ENCODE measurements at regions not wholly inside any gene's neighbourhood (a gene's known extent, or its start where the extent isn't known, plus 50 kb on each side); places are given as distances from the start of the nearest gene placed in this dataset.

DNA sequence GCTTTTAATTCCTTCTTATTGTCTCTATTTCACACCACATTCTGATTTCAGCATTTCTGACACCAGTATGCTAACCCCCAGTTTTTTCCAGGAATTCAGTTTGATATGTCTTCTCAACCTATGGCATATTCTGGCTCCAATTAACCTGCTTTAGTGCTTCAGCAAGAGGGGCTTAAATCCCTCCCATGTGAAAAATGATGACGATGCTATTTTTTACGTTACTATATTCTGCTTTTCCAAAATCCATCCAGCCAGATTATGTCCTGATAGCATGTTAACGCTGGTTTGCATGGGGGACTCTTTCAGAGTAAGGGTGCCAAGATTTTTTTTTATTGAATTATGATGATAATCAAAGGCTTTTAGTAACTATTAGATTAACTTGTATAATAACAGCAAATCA lies 163.3 kb upstream of the ADAMTS5 start:
- no peak for DNase-seq

- no peak for DNase-seq
Measured at GRCh38 chr21:27129694-27130093, 162.8 kb upstream of the ADAMTS5 start.

DNA sequence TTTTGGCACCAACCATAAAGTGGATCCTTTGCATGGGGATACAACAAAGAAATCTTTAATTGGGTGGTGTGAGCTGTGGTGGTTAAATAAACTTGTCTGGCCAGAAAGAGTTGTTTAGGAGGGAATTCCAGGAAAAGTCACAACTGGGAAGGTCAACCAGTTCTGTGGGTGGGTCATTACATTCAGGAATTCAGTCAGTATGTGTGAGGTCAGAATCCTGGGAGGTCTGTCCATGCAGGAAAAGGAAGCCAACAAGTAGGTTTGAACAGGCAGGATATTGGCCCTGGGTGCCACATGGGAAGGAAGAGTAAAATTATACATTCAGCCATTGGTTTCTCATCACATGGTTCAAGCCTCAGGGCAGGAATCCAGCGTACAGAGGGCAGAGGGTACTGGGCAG lies 162.3 kb upstream of the ADAMTS5 start:
- DNase-seq: no peak

- DNase-seq: no peak
Measured at GRCh38 chr21:27126140-27126539, 159.3 kb upstream of the ADAMTS5 start.

GRCh38 chr21:27122686-27123085 lies 155.8 kb upstream of the ADAMTS5 start:
- DNase-seq: no peak

DNA sequence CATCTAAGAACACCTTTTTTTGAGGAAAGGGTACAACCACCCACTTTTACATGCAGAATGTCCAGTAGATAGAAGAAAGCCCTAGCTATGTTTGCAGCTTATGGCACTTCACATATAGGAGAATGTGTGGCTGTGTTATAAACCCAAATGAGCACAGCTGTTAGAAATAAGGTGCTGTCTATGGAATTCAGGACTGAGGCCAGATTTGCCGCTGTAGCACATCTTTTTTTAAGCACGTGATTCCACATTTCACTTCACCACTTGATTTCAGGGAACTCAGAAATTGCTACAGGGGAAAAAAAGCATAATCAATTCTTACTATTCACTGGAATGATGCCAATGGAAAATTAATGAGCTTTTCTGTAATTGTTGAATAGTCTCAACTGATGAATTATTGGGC lies 147.2 kb upstream of the ADAMTS5 start:
- DNase-seq: no peak

- no peak for DNase-seq
Measured at GRCh38 chr21:27112186-27112585, 145.3 kb upstream of the ADAMTS5 start.

GRCh38 chr21:27110956-27111355 lies 144.1 kb upstream of the ADAMTS5 start:
- no peak for DNase-seq

DNA sequence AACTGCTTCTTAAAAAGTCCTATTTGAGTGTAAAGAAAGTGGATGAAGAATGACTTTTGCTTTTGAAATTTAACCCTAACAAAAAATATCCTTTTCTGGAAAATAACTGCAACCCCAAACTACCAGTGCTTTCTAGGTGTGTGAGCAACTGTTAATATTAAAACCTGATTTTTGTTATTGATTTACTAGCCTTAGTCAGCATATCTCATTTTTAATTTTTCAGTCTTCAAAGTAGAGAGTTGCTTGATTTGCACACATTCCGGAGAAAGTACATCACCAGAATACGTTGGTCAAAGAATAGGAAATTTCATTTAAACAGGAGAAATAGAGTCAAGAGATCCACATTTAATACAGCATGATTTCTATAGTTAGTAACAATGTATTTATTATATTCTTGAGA lies 141.8 kb upstream of the ADAMTS5 start:
- DNase-seq: no peak

GRCh38 chr21:27108228-27108627 lies 141.3 kb upstream of the ADAMTS5 start:
- DNase-seq: no peak

DNA sequence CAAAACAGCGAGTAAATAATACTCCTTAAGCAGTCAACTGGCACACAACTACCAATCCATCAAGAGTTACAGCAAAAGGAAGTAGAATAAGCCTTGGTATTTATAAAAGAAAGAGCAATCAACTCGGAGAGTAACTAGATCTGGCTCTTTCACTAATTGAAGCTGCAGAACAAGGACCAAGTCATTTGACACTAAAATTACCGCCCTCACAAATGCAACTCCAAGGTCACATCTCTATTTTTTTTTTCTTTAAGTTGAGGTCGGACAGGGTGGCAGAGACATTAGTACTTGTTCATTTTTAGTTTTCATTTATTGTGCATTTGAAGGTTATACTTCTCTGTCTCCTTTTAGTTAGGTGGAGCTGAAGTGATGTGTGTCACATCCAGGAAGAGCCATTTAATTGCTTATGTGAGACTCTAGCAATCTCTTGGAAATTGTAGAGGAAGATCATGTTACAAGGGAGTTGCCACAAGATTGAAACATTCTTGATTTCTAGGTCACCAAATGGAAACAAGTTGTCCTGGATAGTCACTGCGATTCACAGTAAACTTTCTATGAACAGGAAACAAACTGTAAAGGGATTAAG lies 138.1 kb upstream of the ADAMTS5 start:
- no peak for DNase-seq

DNA sequence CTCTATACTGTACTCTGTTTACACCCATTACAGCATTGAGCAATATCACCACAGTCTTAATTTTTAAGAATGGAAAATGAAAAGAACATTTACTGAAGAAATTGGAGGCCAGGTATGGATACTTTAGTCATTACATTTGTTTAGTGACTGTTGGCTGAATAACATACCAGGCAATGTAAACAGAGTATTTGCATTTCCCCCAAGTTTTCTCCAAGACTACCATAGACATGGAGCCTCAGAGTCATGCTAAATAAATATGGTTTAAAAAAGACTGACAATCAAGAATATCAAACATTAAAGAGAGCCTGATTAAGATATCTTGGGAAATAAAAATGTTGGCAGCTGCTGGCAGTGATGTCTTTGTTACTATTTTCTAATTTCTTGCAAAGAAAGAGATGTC lies 136.9 kb upstream of the ADAMTS5 start:
- no peak for DNase-seq

- no peak for DNase-seq
Measured at GRCh38 chr21:27101523-27101922, 134.6 kb upstream of the ADAMTS5 start.

DNA sequence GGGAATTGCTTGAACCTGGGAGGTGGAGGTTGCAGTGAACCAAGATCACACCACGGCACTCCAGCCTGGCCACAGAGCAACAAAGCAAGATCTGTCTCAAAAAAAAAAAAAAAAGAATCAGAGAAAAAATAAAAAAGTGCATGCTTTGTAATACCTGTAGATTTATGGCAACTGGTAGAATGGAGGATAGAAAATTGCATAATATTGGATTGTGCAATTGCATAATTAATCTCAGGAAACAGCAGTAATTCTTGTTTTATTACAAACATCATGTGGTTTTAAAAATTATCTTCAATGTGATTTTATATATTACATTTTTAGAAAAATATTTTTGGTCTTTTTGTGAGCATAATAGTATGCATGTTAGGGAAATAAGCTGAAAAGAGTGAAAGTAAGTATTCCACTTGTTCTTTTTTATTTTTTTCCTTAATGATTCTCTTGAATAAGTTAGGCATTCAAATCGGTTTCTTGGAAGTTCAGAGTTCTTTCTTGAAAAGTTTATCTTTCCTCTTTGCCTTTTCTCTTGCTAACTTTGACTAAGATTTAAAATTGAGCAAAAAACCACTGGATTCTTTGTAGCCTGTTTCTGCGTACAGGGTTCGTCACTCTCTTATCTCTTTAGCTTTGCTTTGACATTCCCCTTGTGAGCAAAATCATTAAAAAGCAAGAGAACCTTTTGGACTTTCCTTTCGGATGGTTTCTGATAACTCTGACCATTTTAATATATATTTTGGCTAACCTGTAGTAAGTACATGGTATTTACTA lies 127.5 kb upstream of the ADAMTS5 start:
- DNase-seq: no peak

- DNase-seq: no peak
Measured at GRCh38 chr21:27086630-27087029, 119.7 kb upstream of the ADAMTS5 start.

DNA sequence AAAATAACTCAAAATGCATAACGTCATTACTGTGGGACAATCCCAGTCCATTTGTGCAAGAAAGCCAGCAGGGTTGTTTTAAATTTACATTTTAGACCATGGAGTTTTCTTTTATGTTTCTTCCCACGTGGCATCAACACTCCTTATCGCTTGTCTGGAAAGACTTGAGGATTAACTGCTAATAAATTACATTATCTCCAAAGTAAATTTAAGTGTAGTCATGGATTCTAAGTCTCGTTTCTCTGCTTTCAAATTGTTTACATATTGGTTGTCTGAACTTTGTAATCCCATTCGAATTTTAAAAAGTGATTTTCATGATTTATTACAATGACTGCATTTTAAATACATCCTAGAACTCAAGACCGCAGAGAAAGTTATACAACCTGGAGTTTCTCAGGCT lies 119.3 kb upstream of the ADAMTS5 start:
- no peak for DNase-seq

- DNase-seq: no peak
Measured at GRCh38 chr21:27085387-27085786, 118.5 kb upstream of the ADAMTS5 start.

DNA sequence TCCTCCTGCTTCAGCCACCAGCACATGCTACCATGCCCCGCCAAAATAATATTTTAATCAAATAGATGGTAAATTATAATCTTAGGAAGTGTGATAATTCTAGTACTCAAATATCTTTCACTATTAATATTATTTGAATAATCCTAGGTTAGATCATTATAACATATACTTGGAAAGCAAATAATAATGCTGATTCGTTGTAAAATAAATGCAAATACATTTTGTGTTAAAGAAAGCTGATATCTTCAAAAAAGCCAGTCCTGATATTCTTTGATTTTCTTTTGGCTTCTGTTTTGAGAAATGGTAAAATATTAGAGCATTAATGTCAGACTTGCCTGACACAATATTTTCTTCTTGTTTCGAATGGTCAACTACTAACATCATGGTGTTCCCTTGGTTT lies 116.3 kb upstream of the ADAMTS5 start:
- no peak for DNase-seq

DNA sequence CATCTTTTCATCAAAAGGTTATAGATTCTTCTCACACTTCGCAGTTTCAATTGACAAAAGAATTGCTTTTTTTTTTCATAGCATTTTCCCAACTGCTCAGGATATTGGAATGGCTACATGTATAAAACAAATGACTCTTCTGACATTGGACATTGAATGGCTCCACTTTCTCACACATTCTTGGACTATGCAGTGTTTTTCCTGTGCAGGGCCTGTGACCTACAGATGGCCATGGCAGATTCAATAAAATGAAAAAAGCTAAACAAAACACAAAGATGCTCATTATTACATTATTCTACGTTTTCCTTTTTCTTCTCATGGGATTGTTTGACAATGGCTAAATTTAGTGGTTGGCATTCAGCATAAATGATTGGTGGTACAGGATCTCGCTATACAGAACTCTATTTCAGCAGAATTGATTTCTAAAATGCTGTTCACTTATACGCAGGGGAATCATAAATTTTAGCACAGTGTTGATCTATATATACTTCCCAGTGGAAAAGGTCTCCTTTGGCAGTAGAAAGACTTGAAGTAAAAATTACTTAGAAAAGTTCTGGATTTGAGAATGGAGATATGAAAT lies 115.6 kb upstream of the ADAMTS5 start:
- DNase-seq: no peak

DNA sequence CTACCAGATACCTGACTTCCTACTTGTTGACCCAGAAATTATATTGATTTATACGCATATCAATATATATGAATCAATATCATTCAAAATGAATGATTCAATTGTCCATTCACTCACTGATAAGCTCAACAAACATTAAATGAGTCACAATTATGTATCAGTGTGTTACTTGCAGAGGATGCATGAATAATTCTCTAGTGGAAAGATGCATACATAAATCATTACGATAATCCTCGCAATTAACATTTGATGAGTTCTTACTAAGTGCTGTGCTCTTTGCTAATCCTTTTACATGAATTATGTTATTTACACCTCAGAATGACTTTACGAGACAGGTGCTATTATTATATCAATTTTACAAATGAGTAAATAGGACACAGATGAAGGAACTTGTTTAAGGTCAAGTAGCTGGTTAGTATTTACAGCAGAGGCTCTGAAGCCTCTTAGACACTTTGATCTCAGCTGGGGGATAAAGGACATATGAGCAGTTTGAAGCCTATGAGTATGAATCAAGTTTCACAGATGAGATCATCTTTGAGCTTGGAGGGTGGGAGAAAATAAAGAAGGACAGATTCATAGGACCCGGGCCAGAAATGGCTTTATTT lies 112.8 kb upstream of the ADAMTS5 start:
- DNase-seq: no peak

DNA sequence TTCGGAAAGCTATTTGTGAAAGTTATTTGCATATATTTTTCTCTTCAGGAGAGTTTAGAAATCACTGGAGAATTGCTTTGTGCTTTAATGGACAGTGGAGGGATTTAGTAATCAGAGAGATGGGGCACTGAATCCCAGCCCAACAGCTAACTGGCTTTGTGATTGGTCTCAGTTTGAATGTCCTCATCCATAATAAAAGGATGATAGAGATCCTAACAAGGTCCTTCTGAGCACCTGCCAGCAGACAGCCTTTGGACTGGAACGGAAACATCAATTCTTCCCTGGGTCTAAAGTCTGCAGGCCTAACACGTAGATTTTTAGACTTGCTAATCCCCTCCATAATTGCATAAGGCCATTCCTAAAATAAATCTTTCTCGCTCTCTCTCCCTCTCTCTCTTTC lies 112.0 kb upstream of the ADAMTS5 start:
- DNase-seq: no peak

DNA sequence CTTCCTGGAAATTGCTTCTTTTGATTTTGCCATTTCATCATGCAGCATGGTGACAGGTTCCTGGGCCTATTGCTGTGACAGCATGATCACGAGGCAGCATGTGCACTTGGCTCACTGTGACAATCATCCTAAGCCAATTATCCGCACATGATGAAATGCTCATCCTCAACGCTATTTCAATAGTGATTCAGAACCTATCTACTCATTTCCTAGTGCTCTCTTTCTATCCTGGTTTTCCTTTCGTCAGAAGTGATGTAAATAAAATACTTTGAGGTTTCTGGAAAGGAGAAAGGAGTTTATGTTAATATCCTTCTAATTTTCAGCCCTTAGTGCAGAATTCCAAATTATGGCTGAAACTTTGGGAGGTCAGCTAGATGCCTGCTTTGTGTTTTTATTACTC lies 110.6 kb upstream of the ADAMTS5 start:
- no peak for DNase-seq

GRCh38 chr21:27076025-27076424 lies 109.1 kb upstream of the ADAMTS5 start:
- DNase-seq: no peak

All from T-helper 1 cell (primary cell).